WERI-Rb-1 (cell line): ENCODE measurements at regions not wholly inside any gene's neighbourhood (a gene's known extent, or its start where the extent isn't known, plus 50 kb on each side); places are given as distances from the start of the nearest gene placed in this dataset.

Experiments used
- DNase-seq: peaks from one replicate; pipeline ENCODE4 v3.0.0-alpha.2; 2020
- H3K27ac ChIP-seq: fragments of 250-450 bp; sonication (Bioruptor Pico); 2 replicates; pipeline ENCODE4 v1.5.1; 2020; ENCODE audit warnings: mild to moderate bottlenecking, moderate library complexity
- H3K27me3 ChIP-seq: fragments of 250-450 bp; sonication (Bioruptor Pico); 2 replicates; pipeline ENCODE4 v1.5.1; 2021; ENCODE audit warnings: mild to moderate bottlenecking, low read depth, moderate library complexity; ENCODE audit not compliant: insufficient read depth, severe bottlenecking
- H3K36me3 ChIP-seq: fragments of 250-450 bp; sonication (Bioruptor Pico); 2 replicates; pipeline ENCODE4 v1.5.1; 2020; ENCODE audit warnings: mild to moderate bottlenecking, moderate library complexity
- H3K4me3 ChIP-seq: 2 replicates; pipeline ENCODE4 v1.5.1; 2011; ENCODE audit warnings: low read depth, mild to moderate bottlenecking, control low read depth, low read length
- H3K9me3 ChIP-seq: fragments of 250-450 bp; sonication (Bioruptor Pico); 2 replicates; pipeline ENCODE4 v1.5.1; 2021; ENCODE audit warnings: mild to moderate bottlenecking, moderate library complexity; ENCODE audit not compliant: severe bottlenecking
- CTCF ChIP-seq: IDR thresholded peaks from 2 replicates; pipeline ENCODE4 v1.5.1; 2011; ENCODE audit warnings: low read depth, mild to moderate bottlenecking, control low read depth, inconsistent platforms, low read length

DNA sequence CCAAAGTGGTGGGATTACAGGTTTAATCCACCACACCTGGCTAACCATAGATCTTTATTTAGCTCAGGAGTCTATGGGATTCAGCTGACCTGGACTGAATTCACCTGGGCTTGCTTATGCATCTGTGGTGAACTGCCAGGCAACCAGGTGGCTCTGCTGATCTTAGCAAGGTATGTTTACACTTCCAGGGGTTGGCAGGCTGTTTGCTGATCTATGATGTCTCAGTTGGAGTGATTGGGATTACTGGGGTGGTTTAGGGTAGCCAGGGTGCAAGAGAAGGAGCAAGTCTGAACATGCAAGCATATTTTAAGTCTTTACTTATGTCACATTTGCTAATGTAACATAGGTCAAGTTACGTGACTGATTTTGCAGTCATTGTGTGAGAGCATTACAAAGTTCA is 63.6 kb upstream of the JAK2 start:
- Histone ChIP-seq H3K27me3 (no peaks in the 10 kb centered on the region), H3K9me3 (peaks cover 15% of the 10 kb centered on the region), H3K4me3 (no peak overlapping the region), H3K36me3 (no peaks in the 10 kb centered on the region), H3K27ac (no peak overlapping the region)
- no peak for TF ChIP-seq CTCF
- DNase-seq, result peak; percentile 24

DNA sequence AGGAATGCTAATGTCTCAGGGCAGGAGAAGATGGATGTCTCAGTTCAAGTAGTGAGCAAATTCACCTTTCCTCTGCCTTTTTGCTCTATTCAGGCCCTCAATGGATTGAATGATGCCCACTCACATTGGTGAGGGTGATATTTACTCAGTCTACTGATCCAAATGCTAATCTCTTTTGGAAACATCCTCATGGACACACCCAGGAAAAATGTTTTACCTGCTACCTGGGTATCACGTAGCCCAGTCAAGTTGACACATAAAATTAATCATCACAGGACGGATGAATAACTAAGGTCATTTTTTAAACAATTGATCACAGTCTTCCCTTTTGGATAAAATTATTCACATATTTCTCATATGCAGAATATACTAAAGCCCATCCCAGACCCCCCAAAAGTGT is 63.0 kb upstream of the JAK2 start:
- Histone ChIP-seq H3K27me3 (no peaks in the 10 kb centered on the region), H3K36me3 (no peaks in the 10 kb centered on the region), H3K9me3 (peaks cover 15% of the 10 kb centered on the region), H3K27ac (no peak overlapping the region), H3K4me3 (no peak overlapping the region)
- no peak for DNase-seq
- TF ChIP-seq CTCF, result no peak

DNA sequence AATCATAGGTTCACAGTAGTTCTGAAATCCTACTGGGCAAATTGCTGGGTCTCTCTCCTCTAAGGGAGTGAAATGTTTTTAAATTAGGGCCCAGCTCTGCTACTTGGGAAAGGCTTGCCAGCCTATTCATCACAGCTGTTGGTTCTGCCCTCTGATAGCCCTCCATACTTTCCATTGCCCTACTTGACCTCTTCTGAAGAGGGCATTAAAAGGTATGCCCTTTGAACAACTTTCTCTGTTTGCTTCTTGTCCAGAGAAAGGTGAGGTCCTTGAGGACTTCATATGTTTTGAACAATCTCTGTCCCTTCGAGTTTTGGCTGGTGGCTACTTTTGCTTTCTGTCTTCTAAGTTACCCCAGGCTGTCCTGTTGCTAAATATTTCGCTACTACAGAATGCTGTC is 62.3 kb upstream of the JAK2 start:
- no peaks in the 10 kb centered on the region for H3K36me3 ChIP-seq
- no peak overlapping the region for H3K27ac ChIP-seq
- TF ChIP-seq CTCF, result no peak
- H3K4me3 ChIP-seq, result no peak overlapping the region
- no peaks in the 10 kb centered on the region for H3K27me3 ChIP-seq
- peaks cover 15% of the 10 kb centered on the region for H3K9me3 ChIP-seq
- no peak for DNase-seq

- no peaks in the 10 kb centered on the region for H3K36me3 ChIP-seq
- H3K27ac ChIP-seq, result no peak overlapping the region
- no peaks in the 10 kb centered on the region for H3K27me3 ChIP-seq
- no peak overlapping the region for H3K4me3 ChIP-seq
- no peak for TF ChIP-seq CTCF
- no peak for DNase-seq
- peaks cover 15% of the 10 kb centered on the region for H3K9me3 ChIP-seq
Measured at GRCh38 chr9:4923141-4923540, 61.9 kb upstream of the JAK2 start.

DNA sequence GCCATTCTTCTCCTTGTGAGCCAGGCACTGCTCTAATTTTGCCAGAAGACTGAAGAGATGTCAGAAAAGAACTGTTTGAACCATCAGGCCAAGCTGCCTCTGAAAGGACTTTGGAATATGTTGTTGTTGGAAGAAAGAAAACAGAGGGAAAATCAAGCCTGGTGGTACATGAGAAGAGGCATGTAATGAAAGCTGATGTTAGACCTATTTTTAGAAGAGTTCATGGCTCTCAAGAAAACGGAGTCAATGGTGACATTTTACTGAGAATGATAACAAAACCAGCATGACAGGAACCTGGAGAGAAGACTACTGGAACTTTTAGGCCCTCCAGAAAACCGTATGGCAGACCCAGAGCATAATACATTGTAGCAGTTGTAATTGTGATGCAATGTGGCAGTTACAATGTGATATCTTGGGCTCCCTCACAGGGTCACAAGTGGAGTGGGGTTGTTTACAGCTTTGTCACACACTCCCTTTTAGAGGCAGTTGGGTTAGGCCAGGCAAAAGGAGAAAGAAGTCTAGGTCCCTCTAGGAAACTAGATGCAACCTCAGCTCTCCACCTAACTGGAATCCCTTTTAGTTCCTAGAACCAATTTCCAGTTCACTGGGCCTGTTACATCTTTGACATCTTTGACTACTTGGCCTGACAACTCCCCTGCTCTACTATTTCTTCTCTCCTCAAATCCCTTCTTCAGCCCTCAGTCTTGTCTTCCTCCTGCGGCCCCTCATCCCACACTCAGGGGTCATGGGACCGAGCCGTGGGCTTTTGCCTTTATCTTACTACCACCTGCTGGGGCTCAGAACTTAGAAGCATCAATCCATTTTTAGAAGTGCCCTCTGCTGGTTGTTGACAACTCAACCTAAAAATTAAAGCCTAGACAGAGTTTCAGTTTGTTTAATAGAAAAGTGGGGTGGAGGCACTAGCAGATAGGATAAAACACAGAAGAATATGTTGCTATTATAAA is 61.2 kb upstream of the JAK2 start:
- peak; percentile 10 for DNase-seq
- no peak for TF ChIP-seq CTCF
- H3K9me3 ChIP-seq, result peaks cover 15% of the 10 kb centered on the region
- H3K36me3 ChIP-seq, result no peaks in the 10 kb centered on the region
- H3K4me3 ChIP-seq, result no peak overlapping the region
- no peak overlapping the region for H3K27ac ChIP-seq
- H3K27me3 ChIP-seq, result no peaks in the 10 kb centered on the region

GRCh38 chr9:4926239-4926638 is 58.8 kb upstream of the JAK2 start:
- H3K27me3 ChIP-seq, result no peaks in the 10 kb centered on the region
- H3K4me3 ChIP-seq, result no peak overlapping the region
- TF ChIP-seq CTCF, result no peak
- no peaks in the 10 kb centered on the region for H3K9me3 ChIP-seq
- no peak overlapping the region for H3K27ac ChIP-seq
- DNase-seq, result no peak
- H3K36me3 ChIP-seq, result no peaks in the 10 kb centered on the region
